ENCODE measurements at regions not wholly inside any gene's neighbourhood (a gene's known extent, or its start where the extent isn't known, plus 50 kb on each side); places are given as distances from the start of the nearest gene placed in this dataset.

DNA sequence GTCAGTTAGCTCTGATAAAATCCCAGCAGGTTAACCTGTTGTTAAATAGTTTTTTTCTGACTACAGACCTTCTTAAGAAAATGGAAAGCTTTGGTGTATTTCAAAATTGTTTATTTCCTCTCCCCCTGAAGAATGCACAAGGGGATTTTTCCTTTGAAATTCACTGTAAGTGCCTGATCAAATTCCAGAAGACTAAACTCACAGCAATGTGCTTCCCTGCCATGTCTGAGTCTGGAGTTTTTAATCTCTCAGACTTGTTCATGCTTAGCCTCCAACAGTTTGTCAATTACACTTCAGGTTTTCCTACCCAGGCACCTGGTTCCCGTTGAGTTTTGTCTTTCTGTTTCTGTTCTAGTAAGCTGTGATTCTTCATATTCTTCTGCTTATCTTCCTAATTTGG lies 961.6 kb upstream of the CDH18 start:
- TF ChIP-seq, protein P1, sequence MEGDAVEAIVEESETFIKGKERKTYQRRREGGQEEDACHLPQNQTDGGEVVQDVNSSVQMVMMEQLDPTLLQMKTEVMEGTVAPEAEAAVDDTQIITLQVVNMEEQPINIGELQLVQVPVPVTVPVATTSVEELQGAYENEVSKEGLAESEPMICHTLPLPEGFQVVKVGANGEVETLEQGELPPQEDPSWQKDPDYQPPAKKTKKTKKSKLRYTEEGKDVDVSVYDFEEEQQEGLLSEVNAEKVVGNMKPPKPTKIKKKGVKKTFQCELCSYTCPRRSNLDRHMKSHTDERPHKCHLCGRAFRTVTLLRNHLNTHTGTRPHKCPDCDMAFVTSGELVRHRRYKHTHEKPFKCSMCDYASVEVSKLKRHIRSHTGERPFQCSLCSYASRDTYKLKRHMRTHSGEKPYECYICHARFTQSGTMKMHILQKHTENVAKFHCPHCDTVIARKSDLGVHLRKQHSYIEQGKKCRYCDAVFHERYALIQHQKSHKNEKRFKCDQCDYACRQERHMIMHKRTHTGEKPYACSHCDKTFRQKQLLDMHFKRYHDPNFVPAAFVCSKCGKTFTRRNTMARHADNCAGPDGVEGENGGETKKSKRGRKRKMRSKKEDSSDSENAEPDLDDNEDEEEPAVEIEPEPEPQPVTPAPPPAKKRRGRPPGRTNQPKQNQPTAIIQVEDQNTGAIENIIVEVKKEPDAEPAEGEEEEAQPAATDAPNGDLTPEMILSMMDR (conservative IDR thresholded peaks at IDR 0.05; ENCODE audit: low read depth, low read length): no peak
- TF ChIP-seq EZH2 (IDR thresholded peaks at IDR 0.05; ENCODE audit: borderline replicate concordance, low read depth, low read length, poor library complexity, severe bottlenecking): no peak

Data from A673 (cell line).